ENCODE measurements at regions not wholly inside any gene's neighbourhood (a gene's known extent, or its start where the extent isn't known, plus 50 kb on each side); places are given as distances from the start of the nearest gene placed in this dataset.
"Not testable (repeated sequence)": the region's sequence is repeated elsewhere in the genome, so short reads cannot be mapped to it uniquely, and the experiment has no call there.

DNA sequence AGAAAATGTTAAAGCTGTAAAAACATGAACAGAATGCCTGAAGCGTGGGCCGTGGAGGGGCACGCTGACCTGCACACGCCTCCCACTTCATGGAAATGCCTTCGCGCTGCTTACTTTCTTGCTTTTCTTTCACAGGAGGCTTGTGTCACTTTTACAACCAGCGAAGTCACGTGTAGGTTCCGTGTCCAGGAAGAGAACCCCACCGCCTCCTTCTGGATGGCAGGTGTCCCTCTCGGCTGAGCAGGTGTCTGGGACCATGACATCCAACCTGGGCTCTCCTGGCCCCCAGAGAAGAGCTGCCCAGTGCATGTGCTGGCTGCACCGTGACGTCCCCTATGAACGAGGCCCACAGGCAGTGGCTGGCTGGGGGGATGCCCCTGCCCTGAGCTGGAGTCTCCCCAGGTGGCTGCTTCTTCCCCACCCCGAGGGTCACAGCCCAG is 345.0 kb upstream of the SFSWAP start:
- no peak for TF ChIP-seq POLR2A (IDR thresholded peaks at IDR 0.05)
- TF ChIP-seq CTCF (IDR thresholded peaks at IDR 0.05): no peak
- no peaks in the 10 kb centered on the region for H3K4me1 ChIP-seq (replicated peaks in 1 of 2)
- WGBS, 4 donors: 84 to 91% (median 85%) methylated on average over 11 to 15 of the region's 15 CpGs
- H3K9me3 ChIP-seq (replicated peaks in 1 of 3): no peaks in the 10 kb centered on the region
- H3K4me3 ChIP-seq: no peak overlapping the region
- no peak for DNase-seq
- no peaks in the 10 kb centered on the region for H3K36me3 ChIP-seq (replicated peaks in 1 of 2)
- intact Hi-C loops (cut with DNase I): no loop called here
- H3K27ac ChIP-seq: no peak overlapping the region
- H3K27me3 ChIP-seq: no peaks in the 10 kb centered on the region

GRCh38 chr12:131366261-131366871 is 344.5 kb upstream of the SFSWAP start:
- no peak for DNase-seq
- no peaks in the 10 kb centered on the region for H3K4me1 ChIP-seq (replicated peaks in 1 of 2)
- intact Hi-C loops (cut with DNase I): no loop called here
- no peaks in the 10 kb centered on the region for H3K27me3 ChIP-seq
- H3K4me3 ChIP-seq: no peak overlapping the region
- H3K36me3 ChIP-seq (replicated peaks in 1 of 2): no peaks in the 10 kb centered on the region
- no peaks in the 10 kb centered on the region for H3K9me3 ChIP-seq (replicated peaks in 1 of 3)
- 65 to 82% (median 70%) methylated on average over 4 to 11 of the region's 11 CpGs for WGBS, 4 donors
- H3K27ac ChIP-seq: no peak overlapping the region
- no peak for TF ChIP-seq POLR2A (IDR thresholded peaks at IDR 0.05)

- WGBS, 4 donors: 87 to 92% (median 89%) methylated on average over 14 to 25 of the region's 27 CpGs
- H3K4me1 ChIP-seq (replicated peaks in 1 of 2); H3K4me3 ChIP-seq; intact Hi-C loops (cut with DNase I); H3K9me3 ChIP-seq (replicated peaks in 1 of 3); H3K27ac ChIP-seq; DNase-seq; H3K27me3 ChIP-seq; H3K36me3 ChIP-seq (replicated peaks in 1 of 2): not testable (repeated sequence)
These were observed 343.6 kb upstream of the SFSWAP start for GRCh38 chr12:131367067-131367982.

DNA sequence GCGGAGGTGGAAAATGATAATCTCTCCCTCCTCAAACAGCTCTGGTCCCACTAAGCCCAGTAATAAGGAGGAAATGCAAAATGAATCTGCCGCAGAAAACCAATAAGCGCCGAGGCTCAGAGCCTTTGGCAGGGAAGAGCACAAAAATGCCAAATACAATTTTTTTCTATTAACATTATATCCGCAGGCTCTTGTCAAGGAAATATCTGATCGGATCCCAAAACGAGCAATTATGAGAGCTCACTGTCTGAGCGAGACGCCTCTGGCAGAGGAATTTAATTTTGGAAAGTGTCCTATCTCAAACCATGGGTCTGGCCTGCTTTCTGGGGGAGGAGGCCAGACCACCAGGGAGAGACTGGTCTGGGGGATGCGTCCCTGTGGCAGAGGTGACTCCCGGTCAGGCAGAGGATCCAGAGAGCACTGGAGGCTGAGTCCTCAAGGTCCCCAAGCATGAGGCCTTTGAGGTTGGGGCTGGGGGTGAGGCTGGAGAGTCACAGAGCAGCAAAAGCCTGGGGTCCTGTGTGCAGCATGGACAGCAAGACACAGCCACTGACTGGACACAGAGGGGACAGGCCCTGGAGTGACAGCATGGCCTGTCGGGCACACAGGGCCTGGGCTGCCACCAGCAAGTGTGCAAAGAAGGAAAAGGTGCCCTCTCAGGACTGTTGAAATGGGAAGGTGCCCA is 342.8 kb upstream of the SFSWAP start:
- Histone ChIP-seq H3K27me3 (no peaks in the 10 kb centered on the region), H3K4me3 (no peak overlapping the region), H3K4me1 (replicated peaks in 1 of 2) (no peaks in the 10 kb centered on the region), H3K27ac (no peak overlapping the region), H3K9me3 (replicated peaks in 1 of 3) (no peaks in the 10 kb centered on the region), H3K36me3 (replicated peaks in 1 of 2) (no peaks in the 10 kb centered on the region)
- no peak for DNase-seq
- intact Hi-C loops (cut with DNase I): no loop called here
- TF ChIP-seq CTCF (IDR thresholded peaks at IDR 0.05): no peak
- no peak for TF ChIP-seq POLR2A (IDR thresholded peaks at IDR 0.05)
- 77 to 86% (median 79%) methylated on average over 9 to 12 of the region's 12 CpGs for WGBS, 4 donors

DNA sequence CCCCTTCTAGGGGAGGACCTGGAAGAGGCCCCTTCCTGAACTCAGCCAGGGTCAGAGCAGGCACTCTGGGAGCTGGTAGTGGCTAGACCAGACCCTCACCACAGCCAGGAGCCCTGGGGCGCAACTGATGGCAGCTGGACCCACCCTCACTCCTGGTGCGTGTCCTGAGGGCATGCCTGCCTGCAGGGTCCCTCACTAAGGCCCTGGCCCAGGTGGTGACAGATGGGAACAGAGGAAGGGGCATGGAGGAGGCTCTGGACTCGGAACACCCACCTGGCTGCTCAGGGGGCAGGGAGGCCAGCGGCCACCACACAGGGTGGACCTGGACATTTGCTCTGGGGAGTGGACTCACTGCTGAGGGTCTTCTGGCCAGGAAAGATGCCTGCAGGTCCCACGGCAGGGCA is 342.2 kb upstream of the SFSWAP start:
- Histone ChIP-seq H3K27me3 (no peaks in the 10 kb centered on the region), H3K4me3 (no peak overlapping the region), H3K27ac (no peak overlapping the region), H3K9me3 (replicated peaks in 1 of 3) (no peaks in the 10 kb centered on the region), H3K36me3 (replicated peaks in 1 of 2) (no peaks in the 10 kb centered on the region), H3K4me1 (replicated peaks in 1 of 2) (no peaks in the 10 kb centered on the region)
- no peak for TF ChIP-seq POLR2A (IDR thresholded peaks at IDR 0.05)
- no peak for TF ChIP-seq CTCF (IDR thresholded peaks at IDR 0.05)
- intact Hi-C loops (cut with DNase I): no loop called here
- no peak for DNase-seq
- WGBS, 4 donors: 86 to 96% (median 94%) methylated on average over 3 to 5 of the region's 5 CpGs; no CpG with 5 or more reads in 1 of the 4 donors

All from adrenal gland (tissue), 9 donors.